ENCODE measurements at regions not wholly inside any gene's neighbourhood (a gene's known extent, or its start where the extent isn't known, plus 50 kb on each side); places are given as distances from the start of the nearest gene placed in this dataset.

GRCh38 chr4:186851291-186852072 lies 127.8 kb upstream of the FAT1 start:
- TF ChIP-seq GATA2 (IDR thresholded peaks at IDR 0.05; ENCODE audit: low read depth, low read length) (no peak), GATA3 (IDR thresholded peaks at IDR 0.05; ENCODE audit: low read depth, low read length) (no peak)
